ENCODE measurements at regions not wholly inside any gene's neighbourhood (a gene's known extent, or its start where the extent isn't known, plus 50 kb on each side); places are given as distances from the start of the nearest gene placed in this dataset.

DNA sequence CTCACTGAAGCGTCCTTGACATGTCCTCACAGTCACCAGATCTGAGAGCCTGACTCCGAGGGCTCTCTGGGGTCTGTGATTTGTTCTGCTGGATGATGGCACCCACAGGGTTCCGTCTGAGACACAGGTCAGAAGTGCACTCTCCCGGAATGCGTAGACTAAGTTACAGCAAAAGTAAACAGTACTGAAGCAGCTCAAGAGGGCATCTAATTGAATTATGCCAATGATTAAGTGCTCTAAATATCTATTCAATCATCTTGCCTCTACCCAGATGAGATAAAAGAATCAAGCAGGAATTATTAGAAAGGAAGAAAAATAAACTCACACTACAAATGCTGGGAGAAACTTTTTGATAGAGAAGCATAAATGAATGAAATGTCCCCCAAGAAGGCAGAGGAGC, 544.1 kb downstream of the SOX11 start:
- no peak overlapping the region for H3K4me3 ChIP-seq (ENCODE audit: low read depth, low read length)
- no peak for DNase-seq (ENCODE audit: low read depth)
- TF ChIP-seq, protein P1, sequence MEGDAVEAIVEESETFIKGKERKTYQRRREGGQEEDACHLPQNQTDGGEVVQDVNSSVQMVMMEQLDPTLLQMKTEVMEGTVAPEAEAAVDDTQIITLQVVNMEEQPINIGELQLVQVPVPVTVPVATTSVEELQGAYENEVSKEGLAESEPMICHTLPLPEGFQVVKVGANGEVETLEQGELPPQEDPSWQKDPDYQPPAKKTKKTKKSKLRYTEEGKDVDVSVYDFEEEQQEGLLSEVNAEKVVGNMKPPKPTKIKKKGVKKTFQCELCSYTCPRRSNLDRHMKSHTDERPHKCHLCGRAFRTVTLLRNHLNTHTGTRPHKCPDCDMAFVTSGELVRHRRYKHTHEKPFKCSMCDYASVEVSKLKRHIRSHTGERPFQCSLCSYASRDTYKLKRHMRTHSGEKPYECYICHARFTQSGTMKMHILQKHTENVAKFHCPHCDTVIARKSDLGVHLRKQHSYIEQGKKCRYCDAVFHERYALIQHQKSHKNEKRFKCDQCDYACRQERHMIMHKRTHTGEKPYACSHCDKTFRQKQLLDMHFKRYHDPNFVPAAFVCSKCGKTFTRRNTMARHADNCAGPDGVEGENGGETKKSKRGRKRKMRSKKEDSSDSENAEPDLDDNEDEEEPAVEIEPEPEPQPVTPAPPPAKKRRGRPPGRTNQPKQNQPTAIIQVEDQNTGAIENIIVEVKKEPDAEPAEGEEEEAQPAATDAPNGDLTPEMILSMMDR (IDR thresholded peaks at IDR 0.05; ENCODE audit: low read depth, low read length, missing control alignments): no peak

DNA sequence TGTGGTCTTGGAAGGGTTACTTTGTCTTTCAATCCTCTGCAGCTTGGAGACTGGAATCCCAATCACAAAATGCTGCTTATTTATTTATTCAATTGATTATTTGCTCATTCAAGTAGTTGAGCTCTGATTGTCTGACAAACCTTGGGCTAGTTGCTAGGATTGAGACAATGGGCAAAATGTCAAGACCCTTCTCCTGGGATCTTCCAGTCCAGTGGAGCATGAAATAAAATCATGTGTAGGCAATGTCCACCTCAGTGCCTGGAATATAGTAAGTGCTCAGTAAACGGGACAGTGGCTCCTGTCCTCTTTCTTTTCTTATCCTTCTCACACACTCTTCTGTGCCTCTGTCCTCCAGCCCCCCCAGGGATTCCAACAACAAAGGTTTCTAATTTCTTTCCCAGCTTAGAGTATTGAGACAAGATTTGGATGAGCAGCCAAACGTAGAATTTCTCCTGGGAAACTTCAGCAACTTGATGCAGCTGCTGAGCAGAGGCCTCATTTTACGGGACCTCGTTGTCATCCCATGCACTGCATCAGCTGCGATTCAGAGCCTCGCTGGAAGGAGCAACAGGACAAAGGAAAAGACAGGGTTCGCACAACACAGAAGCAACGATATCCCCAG, 545.0 kb downstream of the SOX11 start:
- TF ChIP-seq, protein P1 (IDR thresholded peaks at IDR 0.05; ENCODE audit: low read depth, low read length, missing control alignments): no peak
- DNase-seq (ENCODE audit: low read depth): no peak
- no peak overlapping the region for H3K4me3 ChIP-seq (ENCODE audit: low read depth, low read length)

DNA sequence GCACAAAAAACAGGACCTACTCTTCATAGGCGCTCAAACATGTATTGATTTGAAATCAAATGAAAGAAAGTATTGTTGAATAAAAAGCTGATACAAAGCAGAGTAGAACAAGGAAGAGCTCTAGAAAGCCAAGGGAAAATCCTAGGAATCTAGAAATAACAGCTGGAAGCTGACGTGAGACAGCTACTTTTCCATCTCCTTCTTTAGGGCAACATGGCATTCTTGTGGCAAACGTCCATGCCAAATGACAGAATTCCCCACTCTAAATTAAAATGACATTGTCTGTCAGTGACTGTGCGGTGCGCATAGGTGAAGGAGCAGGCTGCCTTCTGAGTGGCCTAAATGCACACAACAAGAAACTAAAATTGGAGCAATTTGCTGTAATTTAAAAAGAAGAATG, 557.4 kb downstream of the SOX11 start:
- TF ChIP-seq, protein P1 (IDR thresholded peaks at IDR 0.05; ENCODE audit: low read depth, low read length, missing control alignments): no peak
- no peak overlapping the region for H3K4me3 ChIP-seq (ENCODE audit: low read depth, low read length)
- DNase-seq (ENCODE audit: low read depth): no peak

DNA sequence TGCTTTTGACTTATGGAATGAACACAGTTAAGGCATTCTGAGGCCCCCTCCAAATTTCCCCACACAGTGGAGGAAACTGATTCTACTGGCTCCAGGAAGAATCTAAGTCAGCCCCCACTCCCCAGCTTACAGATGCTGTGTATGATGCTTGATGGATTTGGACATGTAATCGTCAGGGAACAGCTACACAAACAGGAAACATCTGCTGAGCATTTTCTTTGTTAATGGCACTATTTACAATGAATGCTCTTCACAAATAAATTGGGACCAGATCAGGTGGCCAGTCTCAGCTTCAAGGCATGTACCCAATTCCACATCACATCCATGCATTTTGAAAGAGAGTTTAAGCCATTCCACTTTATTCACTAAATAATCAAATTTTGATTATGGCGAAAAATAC, 562.3 kb downstream of the SOX11 start:
- no peak for DNase-seq (ENCODE audit: low read depth)
- no peak overlapping the region for H3K4me3 ChIP-seq (ENCODE audit: low read depth, low read length)
- TF ChIP-seq, protein P1 (IDR thresholded peaks at IDR 0.05; ENCODE audit: low read depth, low read length, missing control alignments): no peak

DNA sequence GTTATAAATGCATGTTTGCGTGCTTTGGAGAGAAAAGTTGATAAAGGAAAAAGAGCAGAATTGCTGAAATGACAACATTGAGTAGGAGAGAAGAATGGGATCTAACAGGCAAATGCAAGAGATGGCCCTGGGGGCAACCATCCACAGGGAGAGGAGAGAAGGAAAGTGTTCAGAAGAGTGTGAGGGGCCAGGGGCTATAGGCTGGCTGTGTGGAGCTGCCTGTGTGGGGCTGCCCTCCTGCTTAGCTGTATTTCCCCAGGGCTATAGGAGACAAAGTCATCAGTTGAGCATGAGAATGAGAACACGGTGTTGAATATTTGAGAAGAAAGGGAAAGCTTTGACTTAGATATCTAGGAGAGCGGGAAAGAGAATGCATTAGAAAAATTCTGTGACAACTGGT, 572.0 kb downstream of the SOX11 start:
- no peak overlapping the region for H3K4me3 ChIP-seq (ENCODE audit: low read depth, low read length)
- DNase-seq (ENCODE audit: low read depth): no peak
- TF ChIP-seq, protein P1 (IDR thresholded peaks at IDR 0.05; ENCODE audit: low read depth, low read length, missing control alignments): no peak

DNA sequence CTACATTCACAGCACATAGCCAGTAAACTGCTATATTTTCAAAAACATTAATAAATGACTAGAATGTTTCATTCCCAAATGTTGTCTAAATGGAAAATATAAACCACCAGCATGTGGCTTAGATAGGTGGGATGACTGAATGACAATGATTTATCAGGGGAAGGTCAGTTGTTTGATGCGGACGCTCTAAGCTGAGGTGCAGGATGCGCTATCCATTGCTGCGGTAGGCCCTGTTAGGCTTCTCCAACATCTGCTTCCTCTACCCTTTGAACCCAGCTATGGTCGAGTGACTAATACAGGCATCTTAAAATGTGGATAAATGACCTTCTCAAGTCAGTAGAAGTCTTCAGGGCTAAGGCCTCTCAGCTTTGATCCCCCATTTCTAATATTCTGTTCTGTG, 584.2 kb downstream of the CMPK2 start:
- H3K4me3 ChIP-seq (ENCODE audit: low read depth, low read length): no peak overlapping the region
- TF ChIP-seq, protein P1 (IDR thresholded peaks at IDR 0.05; ENCODE audit: low read depth, low read length, missing control alignments): no peak
- DNase-seq (ENCODE audit: low read depth): no peak

DNA sequence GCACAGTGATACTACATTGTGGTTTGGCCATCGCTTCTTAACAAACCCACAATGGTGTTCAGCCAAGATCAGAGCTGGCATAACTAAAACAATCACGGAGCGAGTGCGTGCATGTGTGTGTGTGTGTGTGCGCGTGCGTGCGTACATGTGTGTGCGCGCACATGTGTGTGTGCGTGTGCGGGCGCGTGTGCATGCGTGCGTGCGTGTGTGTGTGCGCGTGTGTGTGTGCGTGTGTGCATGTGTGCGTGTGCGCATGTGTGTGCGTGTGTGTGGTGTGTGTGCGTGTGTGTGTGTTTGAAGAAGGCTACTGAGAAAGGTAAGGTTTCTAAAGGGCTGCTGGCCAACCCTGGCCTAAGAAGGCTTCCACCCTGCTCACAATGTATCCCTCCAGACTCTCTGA, 582.4 kb downstream of the CMPK2 start:
- H3K4me3 ChIP-seq (ENCODE audit: low read depth, low read length): no peak overlapping the region
- DNase-seq (ENCODE audit: low read depth): no peak
- TF ChIP-seq, protein P1 (IDR thresholded peaks at IDR 0.05; ENCODE audit: low read depth, low read length, missing control alignments): no peak

Measured in GM12864 (cell line).